ENCODE measurements at regions not wholly inside any gene's neighbourhood (a gene's known extent, or its start where the extent isn't known, plus 50 kb on each side); places are given as distances from the start of the nearest gene placed in this dataset.

DNA sequence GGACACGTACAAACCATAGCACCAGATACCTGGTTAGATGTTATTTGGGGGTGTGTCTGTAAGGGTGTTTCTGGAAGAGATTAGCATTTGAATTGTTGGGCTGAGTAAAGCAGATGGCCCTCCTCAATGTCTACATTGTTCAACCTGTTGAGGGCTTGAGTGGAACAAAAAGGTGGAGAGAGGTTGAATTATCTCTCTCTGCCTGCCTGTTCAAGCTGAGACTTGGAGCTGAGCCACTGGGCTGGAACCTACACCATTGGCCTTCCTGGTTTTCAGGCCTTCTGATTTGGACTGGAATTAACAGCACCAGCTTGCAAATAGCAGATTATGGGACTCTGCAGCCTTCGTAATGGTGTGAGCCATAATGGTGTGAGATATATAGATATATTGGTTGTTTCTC lies 71.3 kb upstream of the CORO2B start:
- Histone ChIP-seq H3K9me3 (replicated peaks; ENCODE audit: control insufficient read depth, insufficient read depth, low read length) (no peaks in the 10 kb centered on the region), H2AFZ (ENCODE audit: low read depth, low read length) (no peak overlapping the region), H3K4me2 (ENCODE audit: insufficient read depth, low read length) (no peak overlapping the region), H3K4me1 (ENCODE audit: control insufficient read depth, extremely low read depth, insufficient read depth, low read length) (no peaks in the 10 kb centered on the region), H3K9ac (replicated peaks; ENCODE audit: extremely low read depth, insufficient read depth, low read length) (no peak overlapping the region), H3K79me2 (ENCODE audit: control insufficient read depth, insufficient read depth, low read length) (no peaks in the 10 kb centered on the region), H3K9me1 (replicated peaks; ENCODE audit: control insufficient read depth, extremely low read depth, insufficient read depth, low read length) (no peaks in the 10 kb centered on the region), H3K4me3 (replicated peaks in 1 of 3; ENCODE audit: insufficient read depth in 1 of 3, low read depth in 1 of 3, low read length in 3 of 3) (no peak overlapping the region), H3K36me3 (ENCODE audit: control insufficient read depth in 2 of 2, extremely low read depth in 1 of 2, insufficient read depth in 2 of 2, low read length in 2 of 2) (no peaks in the 10 kb centered on the region), H4K20me1 (replicated peaks; ENCODE audit: control insufficient read depth, extremely low read depth, insufficient read depth, low read length) (no peaks in the 10 kb centered on the region), H3K27ac (ENCODE audit: insufficient read depth, low read depth, low read length) (no peak overlapping the region), H3K27me3 (ENCODE audit: control insufficient read depth in 2 of 2, insufficient read depth in 2 of 2, low read length in 2 of 2) (peaks cover 4 to 7% of the 10 kb centered on the region in 2 experiments)
- TF ChIP-seq JUN (IDR thresholded peaks at IDR 0.05; ENCODE audit: borderline replicate concordance, insufficient read depth, insufficient read length, low read depth) (no peak), EZH2 (IDR thresholded peaks at IDR 0.05; ENCODE audit: borderline replicate concordance, low read depth, low read length, severe bottlenecking) (no peak), POLR2AphosphoS5 (IDR thresholded peaks at IDR 0.05; ENCODE audit: insufficient read depth, low read depth, low read length) (no peak), FOS (IDR thresholded peaks at IDR 0.05; ENCODE audit: borderline replicate concordance, insufficient read depth, low read length) (no peak), GATA2 (IDR thresholded peaks at IDR 0.05; ENCODE audit: insufficient read depth, insufficient read length, low read depth, low read length) (no peak), POLR2A (IDR thresholded peaks at IDR 0.05; ENCODE audit: low read depth, low read length) (no peak), MYC (IDR thresholded peaks at IDR 0.05; ENCODE audit: low read depth, low read length) (no peak)
- TF ChIP-seq, protein P1, sequence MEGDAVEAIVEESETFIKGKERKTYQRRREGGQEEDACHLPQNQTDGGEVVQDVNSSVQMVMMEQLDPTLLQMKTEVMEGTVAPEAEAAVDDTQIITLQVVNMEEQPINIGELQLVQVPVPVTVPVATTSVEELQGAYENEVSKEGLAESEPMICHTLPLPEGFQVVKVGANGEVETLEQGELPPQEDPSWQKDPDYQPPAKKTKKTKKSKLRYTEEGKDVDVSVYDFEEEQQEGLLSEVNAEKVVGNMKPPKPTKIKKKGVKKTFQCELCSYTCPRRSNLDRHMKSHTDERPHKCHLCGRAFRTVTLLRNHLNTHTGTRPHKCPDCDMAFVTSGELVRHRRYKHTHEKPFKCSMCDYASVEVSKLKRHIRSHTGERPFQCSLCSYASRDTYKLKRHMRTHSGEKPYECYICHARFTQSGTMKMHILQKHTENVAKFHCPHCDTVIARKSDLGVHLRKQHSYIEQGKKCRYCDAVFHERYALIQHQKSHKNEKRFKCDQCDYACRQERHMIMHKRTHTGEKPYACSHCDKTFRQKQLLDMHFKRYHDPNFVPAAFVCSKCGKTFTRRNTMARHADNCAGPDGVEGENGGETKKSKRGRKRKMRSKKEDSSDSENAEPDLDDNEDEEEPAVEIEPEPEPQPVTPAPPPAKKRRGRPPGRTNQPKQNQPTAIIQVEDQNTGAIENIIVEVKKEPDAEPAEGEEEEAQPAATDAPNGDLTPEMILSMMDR (IDR thresholded peaks at IDR 0.05; ENCODE audit: extremely low read depth in 1 of 2, insufficient read depth in 1 of 2, low read depth in 1 of 2, low read length in 2 of 2): no peak
- TF ChIP-seq, protein P2, sequence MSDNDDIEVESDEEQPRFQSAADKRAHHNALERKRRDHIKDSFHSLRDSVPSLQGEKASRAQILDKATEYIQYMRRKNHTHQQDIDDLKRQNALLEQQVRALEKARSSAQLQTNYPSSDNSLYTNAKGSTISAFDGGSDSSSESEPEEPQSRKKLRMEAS (IDR thresholded peaks at IDR 0.05; ENCODE audit: insufficient read depth, insufficient read length): no peak
- dilution Hi-C loops (cut with MboI; ENCODE audit: extremely low pct_ligation_motif_present, low sequenced_read_pairs): no loop called here
- POLR2A ChIA-PET: no interaction called here
- DNase-seq (ENCODE audit: low read depth, low spot score) (no peak), FAIRE-seq (no peak)
- CTCF ChIA-PET: no interaction called here
- intact Hi-C loops (cut with micrococcal nuclease): no loop called here
- BruUV-seq (replicated peaks): no TSS peak

Data from endothelial cell of umbilical vein (primary cell).